ENCODE measurements at regions not wholly inside any gene's neighbourhood (a gene's known extent, or its start where the extent isn't known, plus 50 kb on each side); places are given as distances from the start of the nearest gene placed in this dataset.
"Not testable (repeated sequence)": the region's sequence is repeated elsewhere in the genome, so short reads cannot be mapped to it uniquely, and the experiment has no call there.

- H3K4me3 ChIP-seq (ENCODE audit: low read depth, low read length) = no peak overlapping the region
- no peak for TF ChIP-seq CTCF (IDR thresholded peaks at IDR 0.05; ENCODE audit: control insufficient read depth, extremely low read depth, insufficient read depth)
- DNase-seq (ENCODE audit: low read depth) = no peak
Observed at GRCh38 chr6:147950623-147950987, 392.0 kb upstream of the SASH1 start.

GRCh38 chr6:147951726-147952125 is 390.9 kb upstream of the SASH1 start:
- no peak for TF ChIP-seq CTCF (IDR thresholded peaks at IDR 0.05; ENCODE audit: control insufficient read depth, extremely low read depth, insufficient read depth)
- no peak for DNase-seq (ENCODE audit: low read depth)
- H3K4me3 ChIP-seq (ENCODE audit: low read depth, low read length) = no peak overlapping the region

- DNase-seq (ENCODE audit: low read depth) = no peak
- no peak for TF ChIP-seq CTCF (IDR thresholded peaks at IDR 0.05; ENCODE audit: control insufficient read depth, extremely low read depth, insufficient read depth)
- no peak overlapping the region for H3K4me3 ChIP-seq (ENCODE audit: low read depth, low read length)
Observed at GRCh38 chr6:147954938-147955337, 387.7 kb upstream of the SASH1 start.

GRCh38 chr6:147958683-147959082 is 384.0 kb upstream of the SASH1 start:
- H3K4me3 ChIP-seq (ENCODE audit: low read depth, low read length) = no peak overlapping the region
- no peak for TF ChIP-seq CTCF (IDR thresholded peaks at IDR 0.05; ENCODE audit: control insufficient read depth, extremely low read depth, insufficient read depth)
- no peak for DNase-seq (ENCODE audit: low read depth)

GRCh38 chr6:147961481-147962141 is 381.0 kb upstream of the SASH1 start:
- no peak for DNase-seq (ENCODE audit: low read depth)
- H3K4me3 ChIP-seq (ENCODE audit: low read depth, low read length) = no peak overlapping the region
- no peak for TF ChIP-seq CTCF (IDR thresholded peaks at IDR 0.05; ENCODE audit: control insufficient read depth, extremely low read depth, insufficient read depth)

GRCh38 chr6:147965448-147965847 is 377.2 kb upstream of the SASH1 start:
- H3K4me3 ChIP-seq (ENCODE audit: low read depth, low read length); DNase-seq (ENCODE audit: low read depth): not testable (repeated sequence)

GRCh38 chr6:147970970-147971369 is 371.7 kb upstream of the SASH1 start:
- TF ChIP-seq CTCF (IDR thresholded peaks at IDR 0.05; ENCODE audit: control insufficient read depth, extremely low read depth, insufficient read depth) = peak; percentile 49
- peak; percentile 1 for DNase-seq (ENCODE audit: low read depth)
- H3K4me3 ChIP-seq (ENCODE audit: low read depth, low read length) = no peak overlapping the region

Data from LNCaP clone FGC (cell line).